Fibroblast of lung (primary cell): ENCODE measurements at regions not wholly inside any gene's neighbourhood (a gene's known extent, or its start where the extent isn't known, plus 50 kb on each side); places are given as distances from the start of the nearest gene placed in this dataset.
A peak's percentile ranks its signal among the peaks of the same experiment; 100 is the strongest.

Experiments used
- DNase-seq, 2 donors: peaks; one replicate each; pipeline versions ENCODE4 v3.0.0 to v3.0.0-alpha.2; 2010; ENCODE audit warnings: low read depth in 2 of 2
- H2AFZ ChIP-seq: 2 replicates; pipeline ENCODE4 v1.5.1; 2012; ENCODE audit warnings: low read length, control low read depth, inconsistent platforms
- H3K27ac ChIP-seq: 2 replicates; pipeline ENCODE4 v1.5.1; 2011; ENCODE audit warnings: low read length, control low read depth; ENCODE audit not compliant: insufficient read depth
- H3K27me3 ChIP-seq: 2 replicates; pipeline ENCODE4 v1.5.1; 2011; ENCODE audit warnings: mild to moderate bottlenecking, low read length; ENCODE audit not compliant: control insufficient read depth, insufficient read depth
- H3K36me3 ChIP-seq: 2 replicates; pipeline ENCODE4 v1.5.1; 2011; ENCODE audit warnings: low read length; ENCODE audit not compliant: control insufficient read depth, insufficient read depth
- H3K4me1 ChIP-seq: 2 replicates; pipeline ENCODE4 v1.5.1; 2011; ENCODE audit warnings: low read length; ENCODE audit not compliant: control insufficient read depth, insufficient read depth; ENCODE audit errors: extremely low read depth
- H3K4me2 ChIP-seq: 2 replicates; pipeline ENCODE4 v1.5.1; 2011; ENCODE audit warnings: low read length, control low read depth; ENCODE audit not compliant: insufficient read depth; ENCODE audit errors: extremely low read depth
- H3K4me3 ChIP-seq, 4 experiments: fragments of 200-600 bp in 1 of 4; sonication (generic) in 1 of 4; replicated peaks in 1 of 4; 2 replicates each; pipeline ENCODE4 v1.5.1; 2011 to 2016; ENCODE audit warnings: low read length in 4 of 4, low read depth in 3 of 4, mild to moderate bottlenecking in 3 of 4, control low read depth in 2 of 4, inconsistent platforms in 1 of 4, mixed read lengths in 1 of 4; ENCODE audit not compliant: insufficient read depth in 1 of 4; ENCODE audit errors: control extremely low read depth in 1 of 4
- H3K79me2 ChIP-seq: 2 replicates; pipeline ENCODE4 v1.5.1; 2012; ENCODE audit warnings: mild to moderate bottlenecking, low read length, inconsistent platforms; ENCODE audit not compliant: control insufficient read depth, insufficient read depth
- H3K9ac ChIP-seq: 2 replicates; pipeline ENCODE4 v1.5.1; 2011; ENCODE audit warnings: mild to moderate bottlenecking, low read length, control low read depth; ENCODE audit not compliant: insufficient read depth
- H3K9me3 ChIP-seq: 2 replicates; pipeline ENCODE4 v1.5.1; 2012; ENCODE audit warnings: low read depth, low read length; ENCODE audit not compliant: control insufficient read depth, insufficient read depth
- H4K20me1 ChIP-seq: 2 replicates; pipeline ENCODE4 v1.5.1; 2011; ENCODE audit warnings: low read length; ENCODE audit not compliant: control insufficient read depth, insufficient read depth; ENCODE audit errors: extremely low read depth
- CTCF ChIP-seq, 2 donors: IDR thresholded peaks in 1 of 2; conservative IDR thresholded peaks in 1 of 2; 1 replicate in 1 of 2; 2 replicates in 1 of 2; pipeline ENCODE4 v1.5.1; 2011 to 2012; ENCODE audit warnings: low read length in 2 of 2, control low read depth in 1 of 2, inconsistent platforms in 1 of 2, low read depth in 1 of 2, mild to moderate bottlenecking in 1 of 2
- EZH2 ChIP-seq: IDR thresholded peaks from 2 replicates; pipeline ENCODE4 v1.5.1; 2012; ENCODE audit warnings: low read length, control low read depth, mild to moderate bottlenecking; ENCODE audit errors: missing control alignments

- no peaks in the 10 kb centered on the region for H3K27me3 ChIP-seq
- no peak overlapping the region for H3K9ac ChIP-seq
- no peak overlapping the region for H3K27ac ChIP-seq
- TF ChIP-seq EZH2 (no peak), CTCF (conservative IDR thresholded peaks at IDR 0.05 in 1 of 2, IDR thresholded peaks at IDR 0.05 in 1 of 2; ENCODE audit: low read depth in 1 of 2, low read length in 2 of 2) (no peak)
- peak in 1 of 2 donors; percentile 49 for DNase-seq
- H3K9me3 ChIP-seq = no peaks in the 10 kb centered on the region
- H3K79me2 ChIP-seq = no peaks in the 10 kb centered on the region
- no peaks in the 10 kb centered on the region for H3K4me1 ChIP-seq
- no peak overlapping the region for H2AFZ ChIP-seq
- H3K36me3 ChIP-seq = no peaks in the 10 kb centered on the region
- no peaks in the 10 kb centered on the region for H4K20me1 ChIP-seq
- no peak overlapping the region for H3K4me2 ChIP-seq
- no peak overlapping the region for H3K4me3 ChIP-seq
These were observed 307.8 kb upstream of the GIMD1 start for GRCh38 chr4:106676173-106676921.

GRCh38 chr4:106671716-106672115 lies 303.1 kb upstream of the GIMD1 start:
- H3K27me3 ChIP-seq = no peaks in the 10 kb centered on the region
- no peaks in the 10 kb centered on the region for H3K36me3 ChIP-seq
- no peak overlapping the region for H3K4me2 ChIP-seq
- H3K9me3 ChIP-seq = no peaks in the 10 kb centered on the region
- H4K20me1 ChIP-seq = no peaks in the 10 kb centered on the region
- H3K27ac ChIP-seq = no peak overlapping the region
- H2AFZ ChIP-seq = no peak overlapping the region
- peak in 1 of 2 donors; percentile 50 for DNase-seq
- H3K4me1 ChIP-seq = no peaks in the 10 kb centered on the region
- H3K79me2 ChIP-seq = no peaks in the 10 kb centered on the region
- TF ChIP-seq CTCF (conservative IDR thresholded peaks at IDR 0.05 in 1 of 2, IDR thresholded peaks at IDR 0.05 in 1 of 2; ENCODE audit: low read depth in 1 of 2, low read length in 2 of 2) (no peak), EZH2 (no peak)
- no peak overlapping the region for H3K9ac ChIP-seq
- H3K4me3 ChIP-seq = no peak overlapping the region

GRCh38 chr4:106670976-106671375 lies 302.4 kb upstream of the GIMD1 start:
- no peak for DNase-seq
- Histone ChIP-seq H4K20me1 (no peaks in the 10 kb centered on the region), H3K79me2 (no peaks in the 10 kb centered on the region), H3K4me1 (no peaks in the 10 kb centered on the region), H3K4me3 (no peak overlapping the region), H3K27me3 (no peaks in the 10 kb centered on the region), H3K9me3 (no peaks in the 10 kb centered on the region), H3K4me2 (no peak overlapping the region), H3K9ac (no peak overlapping the region), H3K36me3 (no peaks in the 10 kb centered on the region), H3K27ac (no peak overlapping the region), H2AFZ (no peak overlapping the region)
- no peak for TF ChIP-seq EZH2
- no peak for TF ChIP-seq CTCF (conservative IDR thresholded peaks at IDR 0.05 in 1 of 2, IDR thresholded peaks at IDR 0.05 in 1 of 2; ENCODE audit: low read depth in 1 of 2, low read length in 2 of 2)
